ENCODE measurements at regions not wholly inside any gene's neighbourhood (a gene's known extent, or its start where the extent isn't known, plus 50 kb on each side); places are given as distances from the start of the nearest gene placed in this dataset.

- H3K27ac ChIP-seq (ENCODE audit: low read depth, low read length): peak overlapping the region; percentile 72; the same call in 1 of the 2 replicates
- no peaks in the 10 kb centered on the region for H3K9me3 ChIP-seq (ENCODE audit: insufficient read depth, low read depth, low read length)
- no peaks in the 10 kb centered on the region for H3K36me3 ChIP-seq (ENCODE audit: insufficient read depth, low read length)
- no peaks in the 10 kb centered on the region for H3K27me3 ChIP-seq (ENCODE audit: insufficient read depth, low read length)
- 57% methylated on average over 2 of the region's 3 CpGs for WGBS
- H3K4me3 ChIP-seq (ENCODE audit: low read length): no peak overlapping the region
- H3K4me1 ChIP-seq (ENCODE audit: insufficient read depth, low read length): peaks cover 20% of the 10 kb centered on the region
- peak overlapping the region; percentile 5; the same call in 1 of the 2 replicates for H3K9ac ChIP-seq (ENCODE audit: low read depth, low read length)
These were observed 1639.8 kb downstream of the RPA4 start for GRCh38 chrX:98523521-98523920.

- Histone ChIP-seq H3K27me3 (ENCODE audit: insufficient read depth, low read length) (no peaks in the 10 kb centered on the region), H3K4me1 (ENCODE audit: insufficient read depth, low read length) (peaks cover 4% of the 10 kb centered on the region; the same call in 1 of the 2 replicates), H3K27ac (ENCODE audit: low read depth, low read length) (no peak overlapping the region; the same call in 1 of the 2 replicates), H3K9ac (ENCODE audit: low read depth, low read length) (no peak overlapping the region), H3K9me3 (ENCODE audit: insufficient read depth, low read depth, low read length) (no peaks in the 10 kb centered on the region), H3K4me3 (ENCODE audit: low read length) (no peak overlapping the region), H3K36me3 (ENCODE audit: insufficient read depth, low read length) (no peaks in the 10 kb centered on the region)
- 21% methylated on average over 2 of the region's 2 CpGs for WGBS
These were observed 1664.8 kb downstream of the RPA4 start for GRCh38 chrX:98548519-98548918.

- 0 out of 2 replicates have a peak, but pooled peaks cover 3% of the 10 kb centered on the region for H3K4me1 ChIP-seq (ENCODE audit: insufficient read depth, low read length)
- no peaks in the 10 kb centered on the region for H3K27me3 ChIP-seq (ENCODE audit: insufficient read depth, low read length)
- H3K36me3 ChIP-seq (ENCODE audit: insufficient read depth, low read length): no peaks in the 10 kb centered on the region
- no peak overlapping the region for H3K4me3 ChIP-seq (ENCODE audit: low read length)
- WGBS: no CpG with 5 or more reads among the region's 2 CpGs
- H3K9me3 ChIP-seq (ENCODE audit: insufficient read depth, low read depth, low read length): no peaks in the 10 kb centered on the region
- no peak overlapping the region for H3K27ac ChIP-seq (ENCODE audit: low read depth, low read length)
- H3K9ac ChIP-seq (ENCODE audit: low read depth, low read length): no peak overlapping the region
These were observed 1685.1 kb downstream of the RPA4 start for GRCh38 chrX:98568795-98569194.

- no peaks in the 10 kb centered on the region for H3K27me3 ChIP-seq (ENCODE audit: insufficient read depth, low read length)
- no peak overlapping the region for H3K4me3 ChIP-seq (ENCODE audit: low read length)
- 40% methylated on average over 1 of the region's 1 CpG for WGBS
- peaks cover 19% of the 10 kb centered on the region for H3K4me1 ChIP-seq (ENCODE audit: insufficient read depth, low read length)
- H3K36me3 ChIP-seq (ENCODE audit: insufficient read depth, low read length): no peaks in the 10 kb centered on the region
- no peak overlapping the region for H3K9ac ChIP-seq (ENCODE audit: low read depth, low read length)
- H3K27ac ChIP-seq (ENCODE audit: low read depth, low read length): peak overlapping the region; percentile 6; the same call in 1 of the 2 replicates
- no peaks in the 10 kb centered on the region for H3K9me3 ChIP-seq (ENCODE audit: insufficient read depth, low read depth, low read length)
These were observed 1722.2 kb downstream of the RPA4 start for GRCh38 chrX:98605941-98606340.

GRCh38 chrX:98607739-98608138 is 1724.0 kb downstream of the RPA4 start:
- no peaks in the 10 kb centered on the region for H3K27me3 ChIP-seq (ENCODE audit: insufficient read depth, low read length)
- peaks cover 22% of the 10 kb centered on the region for H3K4me1 ChIP-seq (ENCODE audit: insufficient read depth, low read length)
- no peaks in the 10 kb centered on the region for H3K9me3 ChIP-seq (ENCODE audit: insufficient read depth, low read depth, low read length)
- no peak overlapping the region for H3K27ac ChIP-seq (ENCODE audit: low read depth, low read length)
- H3K36me3 ChIP-seq (ENCODE audit: insufficient read depth, low read length): no peaks in the 10 kb centered on the region
- H3K4me3 ChIP-seq (ENCODE audit: low read length): no peak overlapping the region
- 93% methylated on average over 1 of the region's 2 CpGs for WGBS
- no peak overlapping the region for H3K9ac ChIP-seq (ENCODE audit: low read depth, low read length)

- no peak overlapping the region for H3K27ac ChIP-seq (ENCODE audit: low read depth, low read length)
- H3K27me3 ChIP-seq (ENCODE audit: insufficient read depth, low read length): no peaks in the 10 kb centered on the region
- no peak overlapping the region for H3K4me3 ChIP-seq (ENCODE audit: low read length)
- no peaks in the 10 kb centered on the region for H3K4me1 ChIP-seq (ENCODE audit: insufficient read depth, low read length)
- H3K36me3 ChIP-seq (ENCODE audit: insufficient read depth, low read length): no peaks in the 10 kb centered on the region
- no peak overlapping the region for H3K9ac ChIP-seq (ENCODE audit: low read depth, low read length)
- H3K9me3 ChIP-seq (ENCODE audit: insufficient read depth, low read depth, low read length): no peaks in the 10 kb centered on the region
These were observed 1743.9 kb downstream of the RPA4 start for GRCh38 chrX:98627645-98628044.

GRCh38 chrX:98637451-98637850 is 1753.7 kb downstream of the RPA4 start:
- H3K9ac ChIP-seq (ENCODE audit: low read depth, low read length): no peak overlapping the region
- no peaks in the 10 kb centered on the region for H3K27me3 ChIP-seq (ENCODE audit: insufficient read depth, low read length)
- no peaks in the 10 kb centered on the region for H3K9me3 ChIP-seq (ENCODE audit: insufficient read depth, low read depth, low read length)

GRCh38 chrX:98646351-98646750 is 1762.6 kb downstream of the RPA4 start:
- Histone ChIP-seq H3K9me3 (ENCODE audit: insufficient read depth, low read depth, low read length) (no peaks in the 10 kb centered on the region), H3K27me3 (ENCODE audit: insufficient read depth, low read length) (no peaks in the 10 kb centered on the region), H3K4me3 (ENCODE audit: low read length) (no peak overlapping the region), H3K4me1 (ENCODE audit: insufficient read depth, low read length) (no peaks in the 10 kb centered on the region), H3K9ac (ENCODE audit: low read depth, low read length) (no peak overlapping the region), H3K27ac (ENCODE audit: low read depth, low read length) (no peak overlapping the region), H3K36me3 (ENCODE audit: insufficient read depth, low read length) (no peaks in the 10 kb centered on the region)
- 86% methylated on average over 1 of the region's 1 CpG for WGBS

More at GRCh38 chrX:98637451-98637850, 1753.7 kb downstream of the RPA4 start:
- Histone ChIP-seq H3K36me3 (ENCODE audit: insufficient read depth, low read length) (no peaks in the 10 kb centered on the region), H3K4me3 (ENCODE audit: low read length) (no peak overlapping the region), H3K4me1 (ENCODE audit: insufficient read depth, low read length) (no peaks in the 10 kb centered on the region), H3K27ac (ENCODE audit: low read depth, low read length) (no peak overlapping the region)

GRCh38 chrX:98654565-98654964 is 1755.5 kb downstream of the PCDH19 start:
- Histone ChIP-seq H3K4me3 (ENCODE audit: low read length) (no peak overlapping the region), H3K27me3 (ENCODE audit: insufficient read depth, low read length) (no peaks in the 10 kb centered on the region), H3K9ac (ENCODE audit: low read depth, low read length) (no peak overlapping the region), H3K36me3 (ENCODE audit: insufficient read depth, low read length) (no peaks in the 10 kb centered on the region), H3K4me1 (ENCODE audit: insufficient read depth, low read length) (no peaks in the 10 kb centered on the region), H3K27ac (ENCODE audit: low read depth, low read length) (no peak overlapping the region), H3K9me3 (ENCODE audit: insufficient read depth, low read depth, low read length) (no peaks in the 10 kb centered on the region)
